Panc1 (cell line): ENCODE measurements at regions not wholly inside any gene's neighbourhood (a gene's known extent, or its start where the extent isn't known, plus 50 kb on each side); places are given as distances from the start of the nearest gene placed in this dataset.

Experiments
- ATAC-seq: fragments of 200-7000 bp; cut with Tn5 transposase; 2 replicates; pipeline ENCODE4 v1.9.1; 2020; ENCODE audit warnings: mild to moderate bottlenecking, moderate library complexity
- BruUV-seq: library from RNA; stranded (reverse); fragments of 400-500 nt; replicated peaks from 2 replicates; lab custom pipeline; 2021; lab: Mats Ljungman, UMichigan
- CTCF ChIA-PET: fragments of 300-600 bp; sonication (Branson Sonifier 250); formaldehyde crosslinking; loops from one replicate; lab custom pipeline; 2022; ENCODE audit warnings: antibody characterized with exemption; lab: Charles Lee
- POLR2A ChIA-PET: fragments of 300-600 bp; sonication (Branson Sonifier 250); formaldehyde crosslinking; loops from one replicate; lab custom pipeline; 2022; ENCODE audit warnings: antibody characterized with exemption; lab: Charles Lee
- DNase-seq: peaks from one replicate; pipeline ENCODE4 v3.0.0-alpha.2; 2010; ENCODE audit warnings: low read depth, low spot score
- H3K27ac ChIP-seq: 2 replicates; pipeline ENCODE4 v1.5.1; 2011; ENCODE audit warnings: mild to moderate bottlenecking, low read length, inconsistent platforms
- H3K27me3 ChIP-seq: fragments of 200-500 bp; sonication (Bioruptor generic); 2 replicates; pipeline ENCODE4 v1.6.0; 2014; ENCODE audit warnings: low read length, inconsistent platforms; ENCODE audit not compliant: control insufficient read depth, insufficient read depth
- H3K36me3 ChIP-seq: fragments of 200-500 bp; sonication (Bioruptor generic); 2 replicates; pipeline ENCODE4 v1.5.1; 2014; ENCODE audit warnings: inconsistent platforms, mild to moderate bottlenecking, low read length, moderate library complexity; ENCODE audit not compliant: control insufficient read depth, insufficient read depth
- H3K4me1 ChIP-seq: 2 replicates; pipeline ENCODE4 v1.5.1; 2011; ENCODE audit warnings: inconsistent platforms, mild to moderate bottlenecking, low read length, moderate library complexity; ENCODE audit not compliant: control insufficient read depth, insufficient read depth
- H3K4me3 ChIP-seq, 2 experiments: 2 replicates each; pipeline ENCODE4 v1.5.1; 2011 to 2012; ENCODE audit warnings: low read depth in 2 of 2, low read length in 2 of 2, mild to moderate bottlenecking in 2 of 2, inconsistent platforms in 1 of 2, moderate library complexity in 1 of 2
- H3K9me3 ChIP-seq: fragments of 200-500 bp; sonication (Bioruptor generic); 2 replicates; pipeline ENCODE4 v1.5.1; 2014; ENCODE audit warnings: low read depth, mild to moderate bottlenecking, inconsistent platforms, low read length, moderate library complexity; ENCODE audit not compliant: control insufficient read depth, insufficient read depth
- CTCF ChIP-seq: fragments of 450-650 bp; IDR thresholded peaks from 2 replicates; pipeline ENCODE4 v1.5.1; 2017; ENCODE audit warnings: mild to moderate bottlenecking
- POLR2AphosphoS5 ChIP-seq: IDR thresholded peaks from 2 replicates; pipeline ENCODE4 v1.6.1; 2012; ENCODE audit warnings: mild to moderate bottlenecking, low read depth, low read length, moderate library complexity
- REST ChIP-seq, 2 experiments: IDR thresholded peaks; 2 replicates each; pipeline ENCODE4 v1.6.1; 2011 to 2012; ENCODE audit warnings: low read depth in 2 of 2, control low read depth in 1 of 2, low read length in 1 of 2, mild to moderate bottlenecking in 1 of 2, moderate library complexity in 1 of 2; ENCODE audit not compliant: insufficient read depth in 1 of 2
- SIN3A ChIP-seq: IDR thresholded peaks from 2 replicates; pipeline ENCODE4 v1.6.1; 2012; ENCODE audit warnings: low read depth, mild to moderate bottlenecking, low read length, moderate library complexity, borderline replicate concordance; ENCODE audit not compliant: insufficient read depth
- TCF7L2 ChIP-seq: IDR thresholded peaks from 2 replicates; pipeline ENCODE4 v1.6.1; 2011; ENCODE audit warnings: mild to moderate bottlenecking, low read depth, low read length, inconsistent platforms
- in situ Hi-C: cut with HindIII; loops from 2 replicates; pipeline ENCODE4 v1.10.0; 2016; ENCODE audit warnings: low sequenced_read_pairs, low pct_unique_long_range_greater_than_20kb
- intact Hi-C: fragments of 100-400 bp; cut with micrococcal nuclease; formaldehyde crosslinking; loops from one replicate; pipeline ENCODE4 v1.10.0; 2022; ENCODE audit not compliant: unreplicated experiment

- DNase-seq, result no peak
- no peak for ATAC-seq
- H3K27me3 ChIP-seq, result no peaks in the 10 kb centered on the region
These were observed 259.9 kb downstream of the CTH start for GRCh38 chr1:70671006-70671405.

GRCh38 chr1:70672442-70672888 is 261.4 kb downstream of the CTH start:
- POLR2A ChIA-PET, result no interaction called here
- Histone ChIP-seq H3K4me1 (no peaks in the 10 kb centered on the region), H3K36me3 (no peaks in the 10 kb centered on the region), H3K27me3 (no peaks in the 10 kb centered on the region), H3K4me3 (no peak overlapping the region), H3K27ac (no peak overlapping the region), H3K9me3 (no peaks in the 10 kb centered on the region)
- in situ Hi-C loops, result no loop called here
- BruUV-seq, result no TSS peak
- TF ChIP-seq CTCF, result no peak
- no peak for TF ChIP-seq TCF7L2
- TF ChIP-seq REST (IDR thresholded peaks at IDR 0.05; ENCODE audit: insufficient read depth in 1 of 2, low read depth in 2 of 2, low read length in 1 of 2), result no peak
- no peak for TF ChIP-seq POLR2AphosphoS5
- no peak for TF ChIP-seq SIN3A
- no peak for DNase-seq
- CTCF ChIA-PET, result no interaction called here
- no peak for ATAC-seq
- intact Hi-C loops, result no loop called here

More at GRCh38 chr1:70671006-70671405, 259.9 kb downstream of the CTH start:
- ChIA-PET POLR2A (interaction anchor here (0.7 kb wide), 1 partner anchor 288 kb away, joined by 5 read pairs; no protein-coding TSS in a partner anchor), CTCF (no interaction called here)
- Histone ChIP-seq H3K9me3 (no peaks in the 10 kb centered on the region), H3K4me3 (no peak overlapping the region), H3K27ac (no peak overlapping the region), H3K4me1 (no peaks in the 10 kb centered on the region), H3K36me3 (no peaks in the 10 kb centered on the region)
- no TSS peak for BruUV-seq
- TF ChIP-seq TCF7L2, result no peak
- TF ChIP-seq REST (IDR thresholded peaks at IDR 0.05; ENCODE audit: insufficient read depth in 1 of 2, low read depth in 2 of 2, low read length in 1 of 2), result no peak
- TF ChIP-seq SIN3A, result no peak
- no peak for TF ChIP-seq CTCF
- TF ChIP-seq POLR2AphosphoS5, result no peak
- in situ Hi-C loops, result no loop called here
- intact Hi-C loops, result no loop called here
